Caco-2 (cell line): ENCODE measurements at regions not wholly inside any gene's neighbourhood (a gene's known extent, or its start where the extent isn't known, plus 50 kb on each side); places are given as distances from the start of the nearest gene placed in this dataset.

Source experiments
- BruUV-seq: library from RNA; stranded (reverse); fragments of 400-500 nt; replicated peaks from 2 replicates; lab custom pipeline; 2021; lab: Mats Ljungman, UMichigan
- CTCF ChIA-PET: fragments of 300-600 bp; sonication (Branson Sonifier 250); formaldehyde crosslinking; loops from one replicate; lab custom pipeline; 2022; ENCODE audit warnings: antibody characterized with exemption; lab: Charles Lee
- POLR2A ChIA-PET: fragments of 300-600 bp; sonication (Branson Sonifier 250); formaldehyde crosslinking; loops from one replicate; lab custom pipeline; 2022; ENCODE audit warnings: antibody characterized with exemption; lab: Charles Lee
- DNase-seq, 2 experiments: peaks; one replicate each; pipeline versions ENCODE4 v3.0.0 to v3.0.0-alpha.2; 2020 to 2022
- H3K27me3 ChIP-seq: replicated peaks from 2 replicates; pipeline ENCODE4 v1.6.0; 2011; ENCODE audit warnings: low read length; ENCODE audit not compliant: control insufficient read depth, insufficient read depth
- H3K36me3 ChIP-seq: 2 replicates; pipeline ENCODE4 v1.5.1; 2011; ENCODE audit warnings: low read length; ENCODE audit not compliant: control insufficient read depth, insufficient read depth
- H3K4me1 ChIP-seq: fragments of 250-450 bp; sonication (Bioruptor Pico); 2 replicates; pipeline ENCODE4 v1.5.1; 2020; ENCODE audit warnings: mild to moderate bottlenecking
- H3K4me3 ChIP-seq: 2 replicates; pipeline ENCODE4 v1.5.1; 2011; ENCODE audit warnings: low read depth, mild to moderate bottlenecking, control low read depth, low read length
- H3K9me3 ChIP-seq: fragments of 250-450 bp; sonication (Bioruptor Pico); 2 replicates; pipeline ENCODE4 v1.5.1; 2020; ENCODE audit warnings: mild to moderate bottlenecking, moderate library complexity
- H3K27ac Mint-ChIP-seq: one replicate; pipeline ENCODE4 v1.8.0; 2022; ENCODE audit warnings: mixed read lengths; ENCODE audit not compliant: unreplicated experiment
- H3K27me3 Mint-ChIP-seq: one replicate; pipeline ENCODE4 v1.8.0; 2022; ENCODE audit warnings: mixed read lengths; ENCODE audit not compliant: insufficient read depth, unreplicated experiment
- H3K36me3 Mint-ChIP-seq: one replicate; pipeline ENCODE4 v1.8.0; 2022; ENCODE audit warnings: mild to moderate bottlenecking, mixed read lengths; ENCODE audit not compliant: insufficient read depth, unreplicated experiment
- H3K4me1 Mint-ChIP-seq: one replicate; pipeline ENCODE4 v1.8.0; 2022; ENCODE audit warnings: low read depth, mixed read lengths; ENCODE audit not compliant: unreplicated experiment
- H3K4me3 Mint-ChIP-seq: one replicate; pipeline ENCODE4 v1.8.0; 2022; ENCODE audit warnings: mild to moderate bottlenecking, moderate library complexity, mixed read lengths; ENCODE audit not compliant: unreplicated experiment
- H3K9me3 Mint-ChIP-seq: one replicate; pipeline ENCODE4 v1.8.0; 2022; ENCODE audit warnings: mixed read lengths; ENCODE audit not compliant: unreplicated experiment
- intact Hi-C: fragments of 100-400 bp; cut with micrococcal nuclease; formaldehyde crosslinking; loops from one replicate; pipeline ENCODE4 v1.10.0; 2022; ENCODE audit not compliant: unreplicated experiment
- TF ChIP-seq, protein P1 (sequence below), 2 experiments: fragments of 200-600 bp in 1 of 2; IDR thresholded peaks; 1 replicate in 1 of 2; 2 replicates in 1 of 2; pipeline versions ENCODE4 v1.5.1 to v1.8.0; 2011 to 2022; ENCODE audit warnings: antibody characterized with exemption in 1 of 2, control low read depth in 1 of 2, inconsistent platforms in 1 of 2, low read depth in 1 of 2, low read length in 1 of 2, mild to moderate bottlenecking in 1 of 2, moderate library complexity in 1 of 2; ENCODE audit not compliant: insufficient read depth in 1 of 2, severe bottlenecking in 1 of 2, unreplicated experiment in 1 of 2

DNA sequence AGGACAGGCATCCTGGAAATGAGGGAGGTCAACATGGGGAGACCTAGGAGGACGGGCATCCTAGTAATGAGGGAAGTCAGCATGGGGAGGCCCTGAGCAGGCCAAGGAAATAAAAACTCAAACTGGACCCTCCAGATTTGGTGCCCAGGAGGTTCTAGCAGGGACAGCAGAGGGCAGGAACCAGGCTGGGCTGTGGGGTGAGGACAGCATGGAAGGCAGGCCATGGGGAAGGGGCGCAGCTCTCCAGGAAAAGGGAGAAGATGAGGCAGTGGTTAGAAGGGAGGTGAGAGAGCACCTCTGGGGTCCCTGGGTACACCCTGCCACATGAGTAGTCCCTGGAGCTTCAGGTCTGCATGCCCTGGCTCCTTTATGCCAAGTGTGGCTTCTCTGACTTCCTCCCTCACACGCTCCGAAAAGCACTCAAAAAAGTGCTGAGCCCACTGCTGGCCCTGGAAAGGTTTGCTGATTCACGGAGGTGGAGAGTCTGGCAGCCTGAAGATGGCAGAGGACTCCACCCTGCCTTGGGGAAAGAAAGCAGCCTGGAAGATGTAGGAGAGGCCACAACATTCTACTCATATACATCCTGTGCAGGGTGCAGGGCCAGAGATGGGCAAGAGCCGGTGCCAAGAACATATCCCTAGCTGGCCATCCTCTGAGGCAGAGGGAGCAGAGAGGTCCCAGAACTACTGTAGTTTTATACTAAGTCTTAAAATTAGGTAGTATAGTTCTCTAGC is 154.9 kb downstream of the MRPL14 start:
- TF ChIP-seq, protein P1, sequence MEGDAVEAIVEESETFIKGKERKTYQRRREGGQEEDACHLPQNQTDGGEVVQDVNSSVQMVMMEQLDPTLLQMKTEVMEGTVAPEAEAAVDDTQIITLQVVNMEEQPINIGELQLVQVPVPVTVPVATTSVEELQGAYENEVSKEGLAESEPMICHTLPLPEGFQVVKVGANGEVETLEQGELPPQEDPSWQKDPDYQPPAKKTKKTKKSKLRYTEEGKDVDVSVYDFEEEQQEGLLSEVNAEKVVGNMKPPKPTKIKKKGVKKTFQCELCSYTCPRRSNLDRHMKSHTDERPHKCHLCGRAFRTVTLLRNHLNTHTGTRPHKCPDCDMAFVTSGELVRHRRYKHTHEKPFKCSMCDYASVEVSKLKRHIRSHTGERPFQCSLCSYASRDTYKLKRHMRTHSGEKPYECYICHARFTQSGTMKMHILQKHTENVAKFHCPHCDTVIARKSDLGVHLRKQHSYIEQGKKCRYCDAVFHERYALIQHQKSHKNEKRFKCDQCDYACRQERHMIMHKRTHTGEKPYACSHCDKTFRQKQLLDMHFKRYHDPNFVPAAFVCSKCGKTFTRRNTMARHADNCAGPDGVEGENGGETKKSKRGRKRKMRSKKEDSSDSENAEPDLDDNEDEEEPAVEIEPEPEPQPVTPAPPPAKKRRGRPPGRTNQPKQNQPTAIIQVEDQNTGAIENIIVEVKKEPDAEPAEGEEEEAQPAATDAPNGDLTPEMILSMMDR (IDR thresholded peaks at IDR 0.05; ENCODE audit: insufficient read depth in 1 of 2, low read depth in 1 of 2, low read length in 1 of 2, severe bottlenecking in 1 of 2, unreplicated experiment in 1 of 2) = no peak
- Histone ChIP-seq H3K4me1 (peaks cover 4% of the 10 kb centered on the region), H3K4me3 (no peak overlapping the region), H3K9me3 (no peaks in the 10 kb centered on the region), H3K36me3 (no peaks in the 10 kb centered on the region), H3K27me3 (no peaks in the 10 kb centered on the region)
- no TSS peak for BruUV-seq
- H3K27me3 Mint-ChIP-seq = no peaks in the 10 kb centered on the region
- H3K9me3 Mint-ChIP-seq = no peaks in the 10 kb centered on the region
- ChIA-PET POLR2A (no interaction called here), CTCF (no interaction called here)
- DNase-seq = no peak
- intact Hi-C loops = no loop called here
- H3K4me3 Mint-ChIP-seq = no peak overlapping the region
- H3K27ac Mint-ChIP-seq = no peak overlapping the region
- H3K4me1 Mint-ChIP-seq = peaks cover under 1% of the 10 kb centered on the region
- H3K36me3 Mint-ChIP-seq = peaks cover 4% of the 10 kb centered on the region

DNA sequence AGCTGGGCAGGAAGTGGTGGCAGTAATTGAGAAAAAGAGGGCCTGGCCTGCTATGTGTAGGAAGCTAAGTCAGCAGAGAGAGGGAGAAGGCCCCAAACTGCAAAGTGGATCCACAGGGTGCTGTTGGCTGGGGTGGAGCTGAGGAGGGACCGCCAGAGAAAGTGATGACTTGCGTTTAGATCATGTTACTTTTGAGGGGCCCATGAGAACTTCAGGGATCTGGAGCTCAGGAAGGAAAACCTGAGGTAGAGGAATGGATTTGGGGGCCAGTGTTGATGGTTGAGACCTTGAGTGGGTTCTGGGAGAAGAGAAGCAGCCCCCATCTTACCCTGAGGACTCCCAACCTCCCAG is 155.5 kb downstream of the MRPL14 start:
- Histone ChIP-seq H3K9me3 (no peaks in the 10 kb centered on the region), H3K4me1 (no peaks in the 10 kb centered on the region), H3K27me3 (no peaks in the 10 kb centered on the region), H3K4me3 (no peak overlapping the region), H3K36me3 (no peaks in the 10 kb centered on the region)
- ChIA-PET CTCF (no interaction called here), POLR2A (no interaction called here)
- intact Hi-C loops = no loop called here
- H3K27me3 Mint-ChIP-seq = no peaks in the 10 kb centered on the region
- H3K36me3 Mint-ChIP-seq = peaks cover 4% of the 10 kb centered on the region
- TF ChIP-seq, protein P1 (IDR thresholded peaks at IDR 0.05; ENCODE audit: insufficient read depth in 1 of 2, low read depth in 1 of 2, low read length in 1 of 2, severe bottlenecking in 1 of 2, unreplicated experiment in 1 of 2) = no peak
- BruUV-seq = no TSS peak
- H3K27ac Mint-ChIP-seq = no peak overlapping the region
- H3K4me3 Mint-ChIP-seq = no peak overlapping the region
- no peaks in the 10 kb centered on the region for H3K9me3 Mint-ChIP-seq
- no peak for DNase-seq
- H3K4me1 Mint-ChIP-seq = no peaks in the 10 kb centered on the region

DNA sequence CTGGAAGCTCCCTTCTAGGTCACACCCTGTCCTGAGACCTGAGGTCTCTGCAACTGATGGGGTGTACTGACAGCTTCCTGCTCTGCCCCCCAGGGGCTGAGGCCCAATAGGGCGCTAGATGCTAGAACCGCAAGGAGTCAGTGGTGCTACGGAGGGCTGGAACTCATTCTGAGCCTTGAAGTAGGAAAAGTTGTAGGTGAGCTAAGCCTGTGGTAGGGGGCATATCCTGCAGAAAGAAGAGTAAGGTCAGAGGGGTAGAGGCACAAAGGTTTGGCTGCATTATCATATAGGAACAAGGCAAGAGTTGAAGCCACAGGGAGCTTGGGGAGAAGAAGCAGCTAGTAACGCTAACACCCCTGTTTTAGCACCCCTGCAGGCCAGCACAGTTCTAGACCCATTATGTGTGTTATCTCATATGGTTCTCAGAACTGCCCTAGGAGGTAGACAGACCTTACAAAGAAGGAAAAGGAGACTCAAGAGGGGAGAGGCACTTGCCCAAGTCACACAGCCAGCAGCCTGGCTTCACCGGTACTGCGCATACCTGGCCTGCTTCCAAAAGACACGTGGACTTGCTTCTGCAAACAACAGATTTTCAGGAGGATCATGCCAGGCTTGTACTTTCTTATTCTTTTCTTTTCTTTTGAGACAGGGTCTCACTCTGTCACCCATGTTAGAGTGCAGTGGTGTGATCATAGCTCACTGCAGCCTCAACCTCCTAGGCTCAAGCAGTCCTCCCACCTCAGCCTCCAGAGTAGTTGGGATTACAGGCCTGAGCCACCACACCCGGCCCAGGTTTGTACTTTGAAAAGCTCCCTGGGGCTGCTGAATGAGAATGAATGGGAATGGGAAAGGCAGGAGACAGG is 156.1 kb downstream of the MRPL14 start:
- peak overlapping the region; percentile 60 for H3K27ac Mint-ChIP-seq

More for the DNA sequence above, 156.1 kb downstream of the MRPL14 start:
- no peaks in the 10 kb centered on the region for H3K36me3 ChIP-seq
- no peak overlapping the region for H3K4me3 ChIP-seq
- TF ChIP-seq, protein P1 (IDR thresholded peaks at IDR 0.05; ENCODE audit: insufficient read depth in 1 of 2, low read depth in 1 of 2, low read length in 1 of 2, severe bottlenecking in 1 of 2, unreplicated experiment in 1 of 2) = no peak
- no peaks in the 10 kb centered on the region for H3K27me3 Mint-ChIP-seq
- peaks cover 3% of the 10 kb centered on the region for H3K4me1 Mint-ChIP-seq
- BruUV-seq = no TSS peak
- H3K9me3 Mint-ChIP-seq = peaks cover 4% of the 10 kb centered on the region
- H3K36me3 Mint-ChIP-seq = peaks cover 4% of the 10 kb centered on the region
- no peak for DNase-seq
- H3K4me3 Mint-ChIP-seq = no peak overlapping the region
- no peaks in the 10 kb centered on the region for H3K4me1 ChIP-seq
- ChIA-PET POLR2A (no interaction called here), CTCF (no interaction called here)
- H3K27me3 ChIP-seq = no peaks in the 10 kb centered on the region
- no peaks in the 10 kb centered on the region for H3K9me3 ChIP-seq
- intact Hi-C loops = no loop called here
